Neural crest cell (in vitro differentiated cells): ENCODE measurements at regions not wholly inside any gene's neighbourhood (a gene's known extent, or its start where the extent isn't known, plus 50 kb on each side); places are given as distances from the start of the nearest gene placed in this dataset.
A peak's percentile ranks its signal among the peaks of the same experiment; 100 is the strongest.
"Not testable (repeated sequence)": the region's sequence is repeated elsewhere in the genome, so short reads cannot be mapped to it uniquely, and the experiment has no call there.

Experiments used
- DNase-seq: peaks from one replicate; pipeline ENCODE4 v3.0.0; 2021; ENCODE audit warnings: low read depth, mixed read lengths, low spot score
- H3K27ac Mint-ChIP-seq: one replicate; pipeline ENCODE4 v1.8.0; 2021; ENCODE audit warnings: mild to moderate bottlenecking, mixed read lengths; ENCODE audit not compliant: unreplicated experiment
- H3K27me3 Mint-ChIP-seq: 2 replicates; pipeline ENCODE4 v1.8.0; 2021; ENCODE audit warnings: low read depth, mild to moderate bottlenecking, mixed read lengths
- H3K36me3 Mint-ChIP-seq: 2 replicates; pipeline ENCODE4 v1.8.0; 2021; ENCODE audit warnings: low read depth, mild to moderate bottlenecking, mixed read lengths
- H3K4me1 Mint-ChIP-seq: 2 replicates; pipeline ENCODE4 v1.8.0; 2021; ENCODE audit warnings: mixed read lengths
- H3K4me3 Mint-ChIP-seq: one replicate; pipeline ENCODE4 v1.8.0; 2021; ENCODE audit warnings: mild to moderate bottlenecking, mixed read lengths
- H3K9me3 Mint-ChIP-seq: 2 replicates; pipeline ENCODE4 v1.8.0; 2021; ENCODE audit warnings: mixed read lengths
- TF ChIP-seq, protein P1 (sequence below): fragments of 200-600 bp; sonication (generic); conservative IDR thresholded peaks from 2 replicates; pipeline ENCODE4 v1.5.0; 2021; ENCODE audit warnings: antibody characterized with exemption, mild to moderate bottlenecking

GRCh38 chr13:21282065-21282464, 105.6 kb downstream of the MRPL57 start:
- Mint-ChIP-seq H3K4me3 (no peak overlapping the region), H3K27me3 (no peaks in the 10 kb centered on the region), H3K36me3 (no peaks in the 10 kb centered on the region), H3K4me1 (peaks cover 8% of the 10 kb centered on the region), H3K9me3 (no peaks in the 10 kb centered on the region), H3K27ac (no peak overlapping the region)
- no peak for DNase-seq
- TF ChIP-seq, protein P1, sequence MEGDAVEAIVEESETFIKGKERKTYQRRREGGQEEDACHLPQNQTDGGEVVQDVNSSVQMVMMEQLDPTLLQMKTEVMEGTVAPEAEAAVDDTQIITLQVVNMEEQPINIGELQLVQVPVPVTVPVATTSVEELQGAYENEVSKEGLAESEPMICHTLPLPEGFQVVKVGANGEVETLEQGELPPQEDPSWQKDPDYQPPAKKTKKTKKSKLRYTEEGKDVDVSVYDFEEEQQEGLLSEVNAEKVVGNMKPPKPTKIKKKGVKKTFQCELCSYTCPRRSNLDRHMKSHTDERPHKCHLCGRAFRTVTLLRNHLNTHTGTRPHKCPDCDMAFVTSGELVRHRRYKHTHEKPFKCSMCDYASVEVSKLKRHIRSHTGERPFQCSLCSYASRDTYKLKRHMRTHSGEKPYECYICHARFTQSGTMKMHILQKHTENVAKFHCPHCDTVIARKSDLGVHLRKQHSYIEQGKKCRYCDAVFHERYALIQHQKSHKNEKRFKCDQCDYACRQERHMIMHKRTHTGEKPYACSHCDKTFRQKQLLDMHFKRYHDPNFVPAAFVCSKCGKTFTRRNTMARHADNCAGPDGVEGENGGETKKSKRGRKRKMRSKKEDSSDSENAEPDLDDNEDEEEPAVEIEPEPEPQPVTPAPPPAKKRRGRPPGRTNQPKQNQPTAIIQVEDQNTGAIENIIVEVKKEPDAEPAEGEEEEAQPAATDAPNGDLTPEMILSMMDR: no peak

- Mint-ChIP-seq H3K9me3 (no peaks in the 10 kb centered on the region), H3K36me3 (no peaks in the 10 kb centered on the region), H3K27me3 (no peaks in the 10 kb centered on the region), H3K27ac (no peak overlapping the region), H3K4me1 (peaks cover 8% of the 10 kb centered on the region), H3K4me3 (no peak overlapping the region)
- DNase-seq: no peak
- TF ChIP-seq, protein P1: no peak
Observed at GRCh38 chr13:21287331-21287907, 111.0 kb downstream of the MRPL57 start.

- no peaks in the 10 kb centered on the region for H3K9me3 Mint-ChIP-seq
- no peak overlapping the region for H3K27ac Mint-ChIP-seq
- DNase-seq: no peak
- TF ChIP-seq, protein P1: no peak
- no peak overlapping the region for H3K4me3 Mint-ChIP-seq
- H3K4me1 Mint-ChIP-seq: peaks cover 8% of the 10 kb centered on the region
- no peaks in the 10 kb centered on the region for H3K36me3 Mint-ChIP-seq
- no peaks in the 10 kb centered on the region for H3K27me3 Mint-ChIP-seq
Observed at GRCh38 chr13:21289475-21289874, 113.0 kb downstream of the MRPL57 start.

GRCh38 chr13:21290442-21291002, 114.1 kb downstream of the MRPL57 start:
- not testable (repeated sequence) for H3K4me3 Mint-ChIP-seq

DNA sequence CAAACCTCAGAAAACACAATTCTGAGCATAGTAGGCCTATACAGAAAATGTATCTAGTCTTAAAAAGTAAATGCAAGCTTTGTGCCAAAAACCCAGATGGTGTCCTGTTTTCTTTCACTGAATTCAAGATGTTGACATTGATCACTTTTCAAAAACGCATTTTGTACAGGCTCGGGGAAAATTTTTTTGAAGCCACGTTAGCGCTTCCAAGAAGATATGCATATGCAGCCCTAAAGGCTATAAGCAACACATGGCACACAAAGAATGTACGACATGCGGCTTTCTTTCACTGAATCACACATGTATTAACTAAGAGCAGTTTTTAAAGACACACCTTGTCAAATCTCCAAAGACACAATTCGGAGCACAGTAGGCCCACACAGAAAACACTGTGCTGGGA, 115.4 kb downstream of the MRPL57 start:
- Mint-ChIP-seq H3K9me3 (no peaks in the 10 kb centered on the region), H3K27ac (no peak overlapping the region), H3K27me3 (no peaks in the 10 kb centered on the region), H3K4me1 (no peaks in the 10 kb centered on the region), H3K36me3 (no peaks in the 10 kb centered on the region), H3K4me3 (no peak overlapping the region)
- TF ChIP-seq, protein P1: no peak
- no peak for DNase-seq

More at GRCh38 chr13:21290442-21291002, 114.1 kb downstream of the MRPL57 start:
- H3K36me3 Mint-ChIP-seq, H3K4me1 Mint-ChIP-seq, H3K27me3 Mint-ChIP-seq, DNase-seq, H3K27ac Mint-ChIP-seq, H3K9me3 Mint-ChIP-seq: not testable (repeated sequence)

- DNase-seq: peak; percentile 33
- Mint-ChIP-seq H3K27ac (peak overlapping the region; percentile 7), H3K4me1 (peaks cover 19% of the 10 kb centered on the region), H3K4me3 (peak overlapping the region; percentile 95)
- not testable (repeated sequence) for H3K27me3 Mint-ChIP-seq, H3K36me3 Mint-ChIP-seq, H3K9me3 Mint-ChIP-seq
- TF ChIP-seq, protein P1: peak; percentile 56
Observed at GRCh38 chr13:21296991-21297390, 120.5 kb downstream of the MRPL57 start.
